ENCODE measurements at regions not wholly inside any gene's neighbourhood (a gene's known extent, or its start where the extent isn't known, plus 50 kb on each side); places are given as distances from the start of the nearest gene placed in this dataset.
"Not testable (repeated sequence)": the region's sequence is repeated elsewhere in the genome, so short reads cannot be mapped to it uniquely, and the experiment has no call there.

- DNase-seq (ENCODE audit: low read depth) = no peak
These were observed 862.8 kb downstream of the KCNT2 start for GRCh38 chr1:195745189-195746010.

GRCh38 chr1:195744256-195744655 lies 864.0 kb downstream of the KCNT2 start:
- no peak for DNase-seq (ENCODE audit: low read depth)

- no peak for DNase-seq (ENCODE audit: low read depth)
These were observed 867.4 kb downstream of the KCNT2 start for GRCh38 chr1:195740862-195741261.

GRCh38 chr1:195738966-195739650 lies 869.1 kb downstream of the KCNT2 start:
- DNase-seq (ENCODE audit: low read depth) = no peak

GRCh38 chr1:195735140-195735539 lies 873.1 kb downstream of the KCNT2 start:
- DNase-seq (ENCODE audit: low read depth) = no peak

- no peak for DNase-seq (ENCODE audit: low read depth)
These were observed 874.4 kb downstream of the KCNT2 start for GRCh38 chr1:195733826-195734225.

- no peak for DNase-seq (ENCODE audit: low read depth)
These were observed 874.8 kb downstream of the KCNT2 start for GRCh38 chr1:195733408-195733807.

- DNase-seq (ENCODE audit: low read depth) = no peak
These were observed 876.9 kb downstream of the KCNT2 start for GRCh38 chr1:195731385-195731784.

GRCh38 chr1:195723796-195724194 lies 884.4 kb downstream of the KCNT2 start:
- DNase-seq (ENCODE audit: low read depth) = no peak

GRCh38 chr1:195722852-195723795 lies 885.1 kb downstream of the KCNT2 start:
- not testable (repeated sequence) for DNase-seq (ENCODE audit: low read depth)

GRCh38 chr1:195722146-195722545 lies 886.1 kb downstream of the KCNT2 start:
- not testable (repeated sequence) for DNase-seq (ENCODE audit: low read depth)

- DNase-seq (ENCODE audit: low read depth) = no peak
These were observed 886.8 kb downstream of the KCNT2 start for GRCh38 chr1:195721210-195721971.

GRCh38 chr1:195717651-195718050 lies 890.6 kb downstream of the KCNT2 start:
- DNase-seq (ENCODE audit: low read depth) = no peak

- DNase-seq (ENCODE audit: low read depth) = no peak
These were observed 892.6 kb downstream of the KCNT2 start for GRCh38 chr1:195715652-195716051.

GRCh38 chr1:195714248-195714647 lies 894.0 kb downstream of the KCNT2 start:
- DNase-seq (ENCODE audit: low read depth) = no peak

GRCh38 chr1:195709821-195710220 lies 898.4 kb downstream of the KCNT2 start:
- no peak for DNase-seq (ENCODE audit: low read depth)

- DNase-seq (ENCODE audit: low read depth) = no peak
These were observed 904.2 kb downstream of the KCNT2 start for GRCh38 chr1:195704028-195704427.

GRCh38 chr1:195701149-195701548 lies 907.1 kb downstream of the KCNT2 start:
- DNase-seq (ENCODE audit: low read depth) = no peak

- no peak for DNase-seq (ENCODE audit: low read depth)
These were observed 911.1 kb downstream of the KCNT2 start for GRCh38 chr1:195697130-195697529.

- no peak for DNase-seq (ENCODE audit: low read depth)
These were observed 921.5 kb downstream of the KCNT2 start for GRCh38 chr1:195686764-195687163.

- DNase-seq (ENCODE audit: low read depth) = no peak
These were observed 943.6 kb downstream of the KCNT2 start for GRCh38 chr1:195664628-195665027.

Data from activated T-cell treated with anti-CD3 and anti-CD28 coated beads for 1 hour (primary cell).